GM19372 (cell line): ENCODE measurements at regions not wholly inside any gene's neighbourhood (a gene's known extent, or its start where the extent isn't known, plus 50 kb on each side); places are given as distances from the start of the nearest gene placed in this dataset.
"Not testable (repeated sequence)": the region's sequence is repeated elsewhere in the genome, so short reads cannot be mapped to it uniquely, and the experiment has no call there.

Experiments used
- ATAC-seq: cut with Tn5 transposase; IDR thresholded peaks from one replicate; pipeline ENCODE4 v1.9.1; 2021; ENCODE audit warnings: mild to moderate bottlenecking, low read depth, moderate library complexity; ENCODE audit not compliant: unreplicated experiment

GRCh38 chr21:15119486-15119885 lies 54.7 kb upstream of the NRIP1 start:
- no peak for ATAC-seq

DNA sequence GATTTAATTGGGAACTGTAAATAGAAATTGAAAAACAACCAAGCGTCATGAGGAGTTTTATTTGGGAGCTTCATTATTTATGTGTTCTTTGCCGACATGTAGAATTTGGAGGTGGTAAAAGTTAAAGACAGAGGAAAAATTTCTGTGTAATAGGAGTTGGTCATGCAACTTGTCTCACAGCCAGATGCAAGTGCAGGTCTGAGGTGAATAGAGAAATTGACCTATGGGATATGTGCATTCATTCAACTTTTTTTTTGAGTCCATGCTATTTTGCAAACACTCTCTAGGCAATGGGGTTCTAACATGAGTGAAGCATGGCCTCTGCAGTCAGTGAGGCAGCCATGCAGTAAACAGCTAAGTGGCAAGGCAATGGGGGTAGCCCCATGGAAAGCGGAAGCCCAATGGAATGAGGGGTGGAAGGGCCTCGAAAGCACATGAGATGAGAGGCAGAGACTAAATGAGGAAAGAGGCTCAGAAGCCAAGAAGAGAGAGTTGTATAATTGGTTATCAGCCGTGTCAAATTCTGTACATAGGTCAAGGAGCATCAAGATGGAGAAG lies 56.4 kb upstream of the NRIP1 start:
- no peak for ATAC-seq

GRCh38 chr21:15121655-15122120 lies 56.9 kb upstream of the NRIP1 start:
- no peak for ATAC-seq

DNA sequence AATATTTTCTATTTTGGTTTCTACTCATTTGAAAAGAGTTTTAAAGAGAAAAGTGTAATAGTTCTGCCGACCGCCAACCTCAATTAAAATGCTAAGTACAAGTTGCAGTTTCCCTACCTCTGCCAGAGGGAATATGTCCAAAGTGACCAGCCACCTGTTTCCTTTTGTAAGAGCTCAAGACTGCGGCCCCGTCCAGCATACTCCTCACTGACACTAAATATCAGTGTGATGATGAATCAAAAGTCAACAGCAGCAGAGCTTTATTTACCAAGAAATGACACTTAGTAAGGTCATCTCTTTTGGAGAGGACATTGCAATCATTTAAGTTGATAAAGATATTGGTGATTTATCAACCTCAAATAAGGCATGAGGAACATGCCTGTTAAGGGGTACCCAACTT lies 57.4 kb upstream of the NRIP1 start:
- ATAC-seq: no peak

DNA sequence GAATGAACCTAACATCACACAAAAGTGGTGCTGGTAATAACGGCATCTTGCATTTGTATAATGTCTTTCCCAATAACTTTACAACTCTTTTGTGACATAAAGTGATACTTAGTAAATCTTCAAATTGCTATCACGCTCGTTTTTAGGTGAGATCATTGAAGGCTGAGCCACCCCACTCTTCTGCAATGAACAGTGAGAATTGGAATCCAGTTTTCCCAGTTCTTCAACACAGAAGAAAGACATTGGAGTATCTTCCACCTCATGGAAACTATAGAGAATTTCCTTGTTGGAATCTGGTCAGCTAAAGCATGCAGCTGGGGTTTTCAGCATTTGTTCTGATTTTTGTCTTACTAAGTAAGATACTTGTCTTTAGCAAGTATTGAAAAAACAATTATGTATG lies 59.9 kb upstream of the NRIP1 start:
- no peak for ATAC-seq

- no peak for ATAC-seq
These were observed 62.1 kb upstream of the NRIP1 start for GRCh38 chr21:15126948-15127347.

DNA sequence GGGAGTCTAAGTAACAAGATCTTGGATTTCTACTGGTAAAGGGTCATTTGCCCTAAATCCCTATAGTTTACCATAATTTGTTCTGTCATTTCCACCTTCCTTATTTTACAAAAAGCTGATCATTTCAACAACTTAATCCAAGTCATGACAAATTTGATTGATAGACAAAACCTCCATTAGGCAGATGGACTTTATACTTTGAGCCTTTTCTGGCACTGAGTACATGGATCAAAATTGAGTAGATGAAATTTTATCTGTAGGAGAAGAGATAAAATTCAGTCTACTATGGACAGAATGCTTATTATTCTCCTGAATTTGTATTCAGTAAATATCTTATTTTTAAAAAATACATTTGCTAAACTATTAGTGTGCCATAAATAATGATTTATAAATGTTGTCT lies 62.6 kb upstream of the NRIP1 start:
- no peak for ATAC-seq

- ATAC-seq: no peak
These were observed 63.5 kb upstream of the NRIP1 start for GRCh38 chr21:15128267-15128666.

DNA sequence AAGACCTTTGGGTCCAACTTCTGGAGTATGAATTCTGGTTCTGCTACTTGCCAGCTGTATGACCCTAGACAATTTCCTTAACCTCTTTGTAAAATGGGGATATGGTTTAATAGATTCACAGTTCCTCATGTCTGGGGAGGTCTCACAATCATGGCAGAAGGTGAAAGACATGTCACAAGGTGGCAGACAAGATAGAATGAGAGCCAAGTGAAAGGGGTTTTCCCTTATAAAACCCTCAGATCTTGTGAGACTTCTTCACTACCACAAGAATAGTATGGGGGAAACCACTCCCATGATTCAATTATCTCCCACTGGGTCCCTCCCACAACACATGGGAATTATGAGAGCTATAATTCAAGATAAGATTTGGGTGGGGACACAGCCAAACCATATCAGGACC lies 63.9 kb upstream of the NRIP1 start:
- ATAC-seq: not testable (repeated sequence)

DNA sequence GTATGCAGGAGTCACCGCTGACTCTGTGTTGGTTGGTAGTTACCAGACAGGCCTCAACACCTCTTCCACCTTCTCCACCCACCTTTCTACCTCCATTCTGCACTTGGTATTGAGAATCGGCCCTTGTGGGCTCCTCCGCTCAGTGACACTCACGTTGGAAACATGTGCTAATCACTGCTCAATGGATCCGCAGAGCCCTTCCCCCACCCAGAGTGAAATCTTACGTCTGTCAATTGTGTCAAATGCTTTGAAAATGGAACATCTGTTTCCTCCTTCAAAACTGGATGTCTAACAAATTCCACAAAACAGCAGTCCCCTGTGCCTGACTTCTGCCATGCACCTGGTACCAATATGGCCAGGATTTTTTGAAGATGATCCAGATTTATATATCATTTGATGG lies 65.5 kb upstream of the NRIP1 start:
- no peak for ATAC-seq

GRCh38 chr21:15130751-15131150 lies 66.0 kb upstream of the NRIP1 start:
- ATAC-seq: no peak

DNA sequence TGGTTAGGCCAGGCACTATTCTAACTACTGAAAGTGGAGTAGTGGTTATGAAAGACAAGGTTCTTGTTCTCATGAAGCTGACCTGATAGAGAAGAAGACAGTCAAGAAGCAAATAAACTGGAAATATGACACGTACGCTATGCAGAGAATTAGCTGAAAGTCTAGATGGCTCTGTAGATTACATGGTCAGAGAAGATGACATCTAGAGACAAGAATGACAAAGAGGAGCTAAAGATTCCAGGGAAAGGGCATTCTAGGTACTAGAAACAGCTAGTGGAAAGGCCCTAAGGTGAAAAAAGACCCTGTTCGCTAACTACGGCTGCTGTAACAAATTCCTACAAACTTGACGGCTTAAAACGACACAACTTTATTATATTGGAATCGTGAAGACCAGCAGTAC lies 68.0 kb upstream of the NRIP1 start:
- ATAC-seq: no peak

GRCh38 chr21:15134701-15135470 lies 70.1 kb upstream of the NRIP1 start:
- no peak for ATAC-seq

GRCh38 chr21:15135867-15136629 lies 71.2 kb upstream of the NRIP1 start:
- ATAC-seq: no peak

- no peak for ATAC-seq
These were observed 73.7 kb upstream of the NRIP1 start for GRCh38 chr21:15138490-15138889.

DNA sequence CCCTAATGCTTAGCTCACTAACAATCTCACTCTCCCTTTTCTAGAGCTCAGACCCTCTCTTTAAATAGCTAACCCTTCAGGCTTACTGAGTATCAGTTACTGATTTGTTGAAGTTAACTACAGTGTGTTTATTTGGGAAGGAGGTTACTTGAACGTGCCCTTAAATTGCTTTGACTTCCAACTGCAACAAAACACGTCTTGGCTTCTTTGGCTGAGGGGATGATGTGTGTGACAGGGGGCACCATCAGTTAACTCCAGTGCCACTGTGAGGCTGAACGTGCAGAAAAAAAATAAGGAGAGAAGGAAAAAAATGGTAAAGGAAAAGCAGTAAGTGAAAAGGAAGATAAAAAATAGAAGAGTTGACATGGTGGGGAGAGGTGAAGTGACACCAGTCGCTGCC lies 75.1 kb upstream of the NRIP1 start:
- no peak for ATAC-seq

DNA sequence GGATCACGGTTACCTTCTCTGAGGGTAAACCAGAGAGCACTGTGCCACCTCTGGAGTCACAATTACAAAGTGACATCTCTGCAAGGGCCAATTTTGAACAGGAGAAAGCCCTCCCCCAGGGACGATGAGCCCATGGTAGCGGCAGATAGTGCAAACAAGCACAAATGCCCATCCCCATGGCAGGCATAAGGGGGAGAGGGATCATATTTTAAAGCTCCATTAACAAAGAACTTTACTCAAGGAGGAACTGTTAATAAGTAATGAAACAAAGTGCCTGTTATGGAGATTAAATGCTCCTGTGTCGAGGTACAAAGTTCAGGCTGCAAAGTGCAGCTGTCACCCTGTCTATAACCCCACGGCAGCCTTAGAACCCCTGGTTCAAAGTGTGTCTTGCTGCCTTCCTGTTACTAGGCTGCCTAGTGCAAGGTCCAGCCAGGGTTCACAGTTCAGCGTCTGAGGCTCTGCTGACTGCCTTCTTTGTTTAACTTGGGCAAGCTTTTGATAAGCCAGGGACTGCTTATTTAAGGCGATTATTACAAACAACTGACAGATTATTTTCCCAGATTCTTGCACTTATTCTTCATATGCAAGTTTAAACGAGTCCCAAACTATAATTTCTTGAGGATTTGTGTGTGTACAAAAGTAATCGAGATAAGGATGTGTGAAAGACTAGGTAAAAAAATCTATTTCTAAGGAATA lies 75.7 kb upstream of the NRIP1 start:
- ATAC-seq: no peak

DNA sequence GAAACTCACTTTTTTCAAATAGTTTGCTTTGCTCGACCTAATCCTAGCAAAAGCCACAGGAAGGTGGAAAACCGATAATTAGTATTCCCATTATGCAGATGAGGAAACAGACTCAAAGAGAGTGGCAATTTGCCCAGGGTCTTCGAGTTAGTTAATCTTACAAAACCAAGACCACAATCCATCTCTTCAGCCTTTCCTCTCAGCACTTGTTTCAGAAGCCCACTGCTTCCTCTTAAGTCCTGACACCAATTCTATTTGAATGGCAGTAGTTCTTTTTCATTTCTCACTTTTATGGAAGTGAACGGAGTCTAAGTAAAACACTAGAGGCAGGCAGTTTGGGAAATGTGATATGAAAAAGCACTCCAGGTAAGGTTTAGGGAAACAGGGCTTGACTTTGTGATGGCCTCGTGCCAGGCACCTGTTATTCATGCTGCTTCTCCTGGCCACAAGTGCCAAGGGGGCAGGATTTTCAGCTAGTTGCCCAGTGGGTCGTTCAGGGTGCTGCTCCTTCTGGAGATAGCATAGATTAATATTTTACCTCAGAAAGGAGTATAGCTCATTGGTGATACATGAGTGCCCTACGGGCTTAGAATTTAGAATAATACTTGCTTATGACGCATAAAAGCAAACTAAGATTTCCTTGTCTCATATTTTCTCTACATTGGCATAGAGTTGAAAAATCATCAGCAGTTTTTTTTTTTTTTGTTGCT lies 76.6 kb upstream of the NRIP1 start:
- no peak for ATAC-seq

- no peak for ATAC-seq
These were observed 79.2 kb upstream of the NRIP1 start for GRCh38 chr21:15144026-15144425.

DNA sequence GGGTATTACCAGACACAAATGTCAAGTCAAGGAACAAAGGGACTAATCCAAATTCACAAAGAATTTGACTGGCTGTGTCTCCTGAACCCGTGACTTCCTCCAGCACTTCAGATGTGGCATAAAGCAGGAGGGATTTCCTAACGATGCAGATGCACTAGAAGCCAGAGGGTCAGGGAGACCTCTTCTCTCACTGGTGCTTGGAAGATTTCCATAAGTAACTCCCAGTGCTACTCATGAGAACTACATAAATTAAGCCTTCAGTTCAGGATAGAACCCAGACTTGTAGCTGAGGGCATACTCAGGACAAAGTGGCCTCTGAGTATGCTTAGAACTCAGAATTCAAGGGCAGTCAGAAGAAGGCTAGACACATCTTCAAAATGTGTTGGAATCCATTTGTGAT lies 83.6 kb upstream of the NRIP1 start:
- ATAC-seq: no peak
